Umbilical cord (tissue), 1 donor: ENCODE measurements at regions not wholly inside any gene's neighbourhood (a gene's known extent, or its start where the extent isn't known, plus 50 kb on each side); places are given as distances from the start of the nearest gene placed in this dataset.
"Not testable (repeated sequence)": the region's sequence is repeated elsewhere in the genome, so short reads cannot be mapped to it uniquely, and the experiment has no call there.

Source experiments
- DNase-seq: peaks from one replicate; pipeline ENCODE4 v3.0.0-alpha.2; 2015; ENCODE audit warnings: low spot score

DNA sequence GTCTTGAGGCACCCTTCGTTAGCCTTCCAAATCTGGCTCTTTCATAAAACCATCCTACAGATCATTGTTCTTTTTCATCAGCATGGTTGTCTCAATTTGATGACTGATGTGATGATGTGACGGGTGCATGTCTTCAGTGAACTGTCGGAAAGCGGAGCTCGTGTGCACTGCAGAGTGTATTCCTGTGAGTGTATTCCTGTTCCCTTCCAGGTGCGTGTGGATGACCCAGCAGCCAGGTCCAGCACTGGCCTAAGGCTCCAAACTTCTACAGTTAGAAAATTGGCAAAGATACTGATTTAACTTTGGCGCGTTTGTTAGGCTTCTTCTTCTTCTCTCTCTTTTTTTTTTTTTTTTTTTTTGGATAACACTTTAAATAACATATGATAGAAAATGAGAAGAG is 314.8 kb upstream of the SPATA31A3 start:
- DNase-seq, result not testable (repeated sequence)

DNA sequence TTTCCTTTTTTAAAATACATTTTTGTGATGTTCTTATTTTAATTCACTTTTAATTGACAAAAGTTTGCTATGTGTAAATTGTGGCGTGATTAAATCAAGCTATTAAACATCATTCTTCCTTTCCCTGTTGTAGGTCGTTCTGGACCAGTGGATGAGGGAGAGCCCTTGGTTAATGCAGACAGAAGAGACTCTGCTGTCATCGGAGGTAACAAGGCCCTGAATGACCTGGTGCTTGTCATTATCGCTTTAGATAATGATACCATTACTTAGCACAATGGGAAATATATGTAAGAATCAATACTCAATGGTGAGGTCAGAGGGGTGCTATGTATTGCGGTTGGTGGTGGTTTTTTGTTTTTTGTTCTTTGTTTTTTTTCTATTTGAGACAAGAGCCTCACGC is 296.4 kb upstream of the SPATA31A3 start:
- DNase-seq, result not testable (repeated sequence)

DNA sequence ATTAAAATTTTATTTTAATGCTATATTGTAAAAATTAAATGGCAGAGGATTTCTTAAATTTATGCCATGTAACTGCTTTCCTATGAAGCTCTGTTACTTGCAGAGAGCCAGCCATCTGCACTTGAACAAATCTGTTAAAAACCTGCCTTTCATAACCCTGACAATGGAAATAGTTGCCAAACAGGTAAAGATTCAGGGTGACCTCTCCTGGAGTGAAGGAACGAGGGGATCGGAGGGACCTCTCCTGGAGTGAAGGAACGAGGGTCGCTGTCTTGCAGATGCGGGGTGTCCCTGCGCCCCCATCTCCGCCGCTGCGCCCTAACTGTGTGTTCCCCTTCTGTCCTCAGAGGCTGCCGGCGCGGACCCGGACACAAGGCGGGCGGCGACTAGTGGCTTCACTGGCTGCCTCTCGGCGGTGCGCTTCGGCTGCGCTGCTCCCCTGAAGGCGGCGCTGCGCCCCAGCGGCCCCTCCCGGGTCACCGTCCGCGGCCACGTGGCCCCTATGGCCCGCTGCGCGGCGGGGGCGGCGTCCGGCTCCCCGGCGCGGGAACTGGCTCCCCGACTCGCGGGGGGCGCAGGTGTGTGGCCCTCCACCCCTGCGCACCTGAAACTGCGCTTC is 295.9 kb upstream of the SPATA31A3 start:
- DNase-seq, result not testable (repeated sequence)

DNA sequence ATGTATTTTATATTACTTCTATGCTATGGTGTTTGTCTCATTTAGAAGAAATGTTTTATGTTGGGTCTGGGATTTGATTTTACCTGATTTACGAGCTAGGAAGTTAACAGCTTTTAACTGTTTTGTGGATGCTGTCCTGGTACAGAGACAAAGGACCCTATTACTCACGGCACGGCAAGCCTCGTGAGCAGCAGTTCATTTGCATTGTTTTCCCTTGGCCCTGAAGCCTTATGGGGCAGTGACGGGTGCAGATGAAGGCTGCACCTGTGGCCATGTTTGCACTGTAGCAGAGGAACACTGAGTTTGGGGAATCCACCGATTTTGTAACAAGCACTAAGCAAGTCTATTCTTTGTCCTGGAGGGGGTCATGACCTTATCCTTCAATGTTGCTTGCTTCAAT is 291.9 kb upstream of the SPATA31A3 start:
- not testable (repeated sequence) for DNase-seq

DNA sequence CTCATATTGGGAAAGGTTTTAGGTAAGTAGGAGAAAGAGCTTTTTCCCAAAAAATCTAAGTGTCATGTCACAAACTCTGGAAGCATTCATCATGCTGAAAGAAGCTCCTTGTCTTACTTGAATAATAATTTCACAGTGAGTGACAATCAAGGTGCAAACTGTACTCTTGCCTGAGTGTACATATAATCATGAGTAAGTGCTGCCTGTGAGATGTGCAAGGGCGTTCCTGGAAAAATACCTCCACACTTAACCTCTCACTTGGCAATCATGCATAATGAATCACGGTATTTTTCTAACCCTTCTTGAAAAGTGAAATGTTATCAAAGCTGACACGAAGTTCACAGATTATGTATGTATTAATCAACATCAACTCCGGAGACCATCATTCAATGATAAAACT is 289.2 kb upstream of the SPATA31A3 start:
- DNase-seq, result not testable (repeated sequence)

DNA sequence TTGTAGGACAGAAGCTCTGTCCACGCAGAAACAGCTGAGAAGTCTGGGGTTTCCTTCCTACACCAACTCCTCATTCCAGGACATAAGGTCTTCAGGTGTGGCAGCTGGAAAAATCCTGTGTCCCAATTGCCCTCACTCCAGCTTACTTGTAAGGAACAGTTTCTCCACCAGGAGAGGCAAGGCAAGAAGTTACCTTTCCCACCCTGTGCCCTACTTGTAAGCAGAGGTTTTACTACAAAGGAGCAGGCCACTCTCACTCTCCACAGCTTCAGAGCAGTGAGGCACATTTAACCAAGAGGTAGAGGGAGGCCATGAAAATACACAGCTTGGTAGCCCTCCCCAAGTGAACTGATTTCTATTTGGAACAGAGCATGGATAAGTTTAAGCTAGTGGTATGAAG is 277.3 kb upstream of the SPATA31A3 start:
- not testable (repeated sequence) for DNase-seq

DNA sequence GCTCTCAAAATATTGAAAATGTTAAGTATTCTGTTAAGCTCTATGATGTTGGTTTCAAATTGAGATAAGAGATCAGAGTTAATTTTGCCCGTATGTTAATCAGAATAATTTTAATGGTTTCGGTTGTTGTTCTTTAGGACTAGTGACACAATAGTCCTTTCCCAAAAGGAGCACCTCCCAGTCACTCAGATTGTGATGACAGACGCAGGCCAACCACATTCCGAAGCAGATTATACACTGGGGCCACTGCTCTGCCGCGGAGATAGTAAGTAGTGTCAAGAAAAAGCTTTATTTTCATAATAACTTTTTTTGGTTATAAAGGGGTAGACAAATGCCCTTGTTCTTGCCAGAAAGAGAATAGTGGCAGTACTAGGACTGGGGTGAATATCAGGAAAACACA is 265.5 kb upstream of the SPATA31A3 start:
- DNase-seq, result not testable (repeated sequence)

DNA sequence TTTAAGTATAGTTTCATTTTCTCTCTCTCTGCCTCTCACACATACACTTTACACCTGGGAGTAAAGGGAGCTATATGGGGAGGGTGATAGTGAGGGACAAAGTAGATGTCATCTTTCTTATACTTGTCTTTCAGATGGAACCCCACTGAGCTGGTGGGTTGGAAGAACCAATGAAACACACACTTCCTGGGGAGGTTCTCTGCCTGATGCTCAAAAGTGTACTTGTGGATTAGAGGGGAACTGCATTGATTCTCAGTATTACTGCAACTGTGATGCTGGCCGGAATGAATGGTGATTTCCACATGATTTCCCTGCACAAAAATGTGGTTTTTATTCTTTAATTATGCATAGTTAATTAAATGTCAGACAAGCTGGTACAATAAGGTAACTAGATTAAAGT is 256.6 kb upstream of the SPATA31A3 start:
- DNase-seq, result not testable (repeated sequence)

DNA sequence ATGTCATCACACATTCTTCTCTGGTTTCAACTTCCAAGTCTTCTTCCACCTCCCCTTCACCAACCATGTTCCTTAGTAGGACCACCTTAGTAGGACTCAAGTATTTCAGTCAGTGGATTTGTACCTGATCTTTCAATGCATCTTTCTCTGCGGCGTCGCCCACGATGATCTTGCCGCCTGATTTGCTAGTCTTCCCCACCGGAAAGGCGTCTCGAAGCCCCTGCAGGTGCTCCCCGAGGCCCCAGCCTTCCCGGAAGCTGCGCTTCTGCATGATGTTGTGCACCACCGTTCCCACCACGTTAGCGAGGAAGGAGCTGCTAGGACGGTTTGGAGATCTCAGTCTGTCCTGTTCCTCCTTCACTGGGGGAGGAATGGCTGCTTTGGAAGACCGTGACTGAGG is 219.7 kb upstream of the SPATA31A3 start:
- not testable (repeated sequence) for DNase-seq

DNA sequence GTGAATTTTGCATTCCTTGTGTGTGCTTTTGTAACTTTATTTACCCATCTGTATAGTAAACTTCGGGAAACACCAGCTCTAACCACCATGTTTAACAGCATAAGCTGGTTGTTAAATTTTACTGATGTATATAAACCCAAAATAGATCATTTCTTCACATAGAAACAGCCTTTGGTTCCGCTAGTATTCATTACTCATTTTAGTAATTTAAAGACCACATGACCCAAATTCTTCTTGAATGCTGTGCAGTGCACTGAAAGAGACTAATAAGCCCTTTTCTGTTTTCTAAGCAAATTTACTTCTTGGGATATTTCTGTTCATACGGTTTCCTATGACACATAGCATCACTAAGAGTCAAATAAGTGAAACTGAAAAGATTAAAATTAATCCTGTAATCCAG is 218.5 kb upstream of the SPATA31A3 start:
- DNase-seq, result not testable (repeated sequence)

DNA sequence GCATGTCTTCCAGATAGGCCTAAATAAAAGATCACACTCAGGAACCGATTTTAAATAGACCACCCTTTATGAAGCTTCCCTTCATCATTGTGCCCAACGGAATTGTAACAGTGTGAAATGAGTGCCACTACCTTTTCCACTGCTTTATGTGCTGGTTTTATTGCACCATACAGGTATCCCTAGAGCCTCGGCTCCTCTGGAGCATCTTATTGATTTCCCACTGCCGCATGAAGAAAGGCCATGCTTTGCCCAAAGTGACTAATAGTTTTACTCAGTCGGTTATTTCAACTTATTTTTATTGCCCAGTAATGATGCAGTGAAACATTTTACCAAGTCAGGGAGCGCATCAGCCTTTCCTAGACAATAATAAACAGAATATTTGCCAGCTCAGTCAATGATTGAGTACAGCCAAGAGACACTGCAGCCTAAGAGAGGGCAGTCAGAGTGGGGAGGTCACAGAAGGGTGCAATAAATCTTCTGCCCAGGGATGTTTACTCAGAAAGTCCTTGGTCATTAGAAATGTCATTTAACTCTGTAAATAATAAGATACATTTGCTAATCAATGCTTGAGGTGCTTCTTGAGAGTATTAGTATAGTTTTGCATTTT is 216.6 kb upstream of the SPATA31A3 start:
- DNase-seq, result not testable (repeated sequence)

DNA sequence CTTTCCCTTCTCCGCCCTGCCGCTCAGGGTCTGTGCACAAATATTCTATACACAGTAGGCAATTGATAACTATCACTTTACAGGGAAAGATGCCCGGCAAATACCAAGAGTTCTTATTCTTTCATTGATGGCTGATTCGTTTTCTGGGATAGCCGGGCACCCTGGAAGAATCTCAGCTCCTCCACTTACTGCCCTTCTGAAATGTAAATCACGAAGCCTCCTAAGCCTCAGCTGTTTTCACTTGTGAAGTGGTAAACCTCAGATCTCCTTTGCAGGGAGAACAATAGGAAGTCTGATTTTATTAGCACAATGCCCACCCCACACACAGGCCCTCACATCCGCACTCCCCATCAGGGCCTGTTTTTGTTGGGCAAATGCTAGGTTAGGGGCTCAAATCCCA is 203.8 kb upstream of the SPATA31A3 start:
- not testable (repeated sequence) for DNase-seq

DNA sequence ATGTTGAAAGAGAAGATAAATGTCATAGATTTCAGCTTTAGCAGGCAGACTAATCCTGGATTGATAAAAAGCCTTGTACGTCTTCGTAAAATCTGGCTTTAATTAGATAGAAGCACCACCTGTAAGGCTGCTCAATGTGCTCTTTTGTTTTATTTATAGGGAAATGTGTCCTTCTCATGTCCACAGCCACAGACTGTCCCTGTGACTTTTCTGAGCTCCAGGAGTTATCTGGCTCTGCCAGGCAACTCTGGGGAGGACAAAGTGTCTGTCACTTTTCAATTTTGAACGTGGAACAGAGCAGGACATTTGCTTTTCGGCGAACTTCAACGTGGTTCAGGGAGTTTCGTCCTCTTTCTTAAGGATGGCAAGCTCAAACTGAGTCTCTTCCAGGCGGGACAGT is 203.0 kb upstream of the SPATA31A3 start:
- DNase-seq, result not testable (repeated sequence)

DNA sequence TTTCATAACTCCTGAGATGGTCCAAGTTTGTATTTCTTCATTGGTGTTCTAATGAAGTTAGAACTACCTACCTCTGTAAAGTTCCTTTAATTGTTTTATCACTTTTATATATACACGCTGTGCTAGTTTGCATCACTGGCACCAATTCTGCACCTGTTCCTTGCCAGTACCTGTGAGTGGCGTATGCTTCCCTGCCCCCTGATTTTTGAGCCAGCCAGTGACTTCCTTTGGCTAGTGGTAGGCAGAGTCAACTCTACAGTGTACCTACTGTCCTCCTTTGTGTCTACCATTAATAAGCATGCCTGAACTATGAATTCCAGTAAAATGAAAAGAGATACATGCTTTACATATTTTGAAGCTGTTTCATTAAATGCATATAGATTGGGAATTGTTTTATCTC is 186.8 kb upstream of the SPATA31A3 start:
- not testable (repeated sequence) for DNase-seq

DNA sequence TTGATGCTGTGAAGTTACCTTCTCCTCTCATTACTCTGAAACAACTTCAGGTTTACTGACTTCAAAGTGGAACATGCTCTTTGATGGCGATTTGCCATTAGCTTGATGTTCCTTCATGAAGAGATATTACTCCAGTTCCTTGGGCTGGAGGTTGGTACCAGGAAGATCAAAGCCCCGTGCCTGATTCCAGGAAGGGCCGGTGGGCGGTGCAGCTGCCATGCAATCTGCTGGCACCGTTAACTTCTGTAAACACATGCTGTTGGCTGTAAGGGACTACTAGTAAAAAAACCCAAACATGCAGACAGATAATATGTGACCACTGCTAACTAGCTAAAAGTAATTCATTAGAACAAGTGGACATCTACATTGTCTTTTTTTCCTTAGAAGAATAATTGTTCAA is 182.8 kb upstream of the SPATA31A3 start:
- not testable (repeated sequence) for DNase-seq

DNA sequence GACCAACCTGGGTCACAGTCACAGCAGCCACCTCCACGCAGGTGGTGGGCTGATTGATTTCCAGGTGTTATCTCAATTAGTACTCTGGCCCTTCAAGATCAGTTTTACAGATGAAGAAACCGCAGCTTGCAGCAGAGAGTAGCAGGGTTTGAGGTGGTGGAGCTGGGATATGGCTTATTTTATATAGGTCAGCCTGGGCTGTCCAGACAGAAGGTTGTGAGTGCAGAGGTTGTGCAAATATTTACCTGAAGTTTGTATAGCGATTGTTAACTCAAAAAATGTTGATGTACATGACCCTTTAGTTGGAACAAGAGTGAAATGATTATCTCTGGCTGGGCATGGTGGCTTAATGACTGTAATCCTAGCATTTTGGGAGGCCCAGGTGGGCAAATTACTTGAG is 179.4 kb upstream of the SPATA31A3 start:
- DNase-seq, result not testable (repeated sequence)

DNA sequence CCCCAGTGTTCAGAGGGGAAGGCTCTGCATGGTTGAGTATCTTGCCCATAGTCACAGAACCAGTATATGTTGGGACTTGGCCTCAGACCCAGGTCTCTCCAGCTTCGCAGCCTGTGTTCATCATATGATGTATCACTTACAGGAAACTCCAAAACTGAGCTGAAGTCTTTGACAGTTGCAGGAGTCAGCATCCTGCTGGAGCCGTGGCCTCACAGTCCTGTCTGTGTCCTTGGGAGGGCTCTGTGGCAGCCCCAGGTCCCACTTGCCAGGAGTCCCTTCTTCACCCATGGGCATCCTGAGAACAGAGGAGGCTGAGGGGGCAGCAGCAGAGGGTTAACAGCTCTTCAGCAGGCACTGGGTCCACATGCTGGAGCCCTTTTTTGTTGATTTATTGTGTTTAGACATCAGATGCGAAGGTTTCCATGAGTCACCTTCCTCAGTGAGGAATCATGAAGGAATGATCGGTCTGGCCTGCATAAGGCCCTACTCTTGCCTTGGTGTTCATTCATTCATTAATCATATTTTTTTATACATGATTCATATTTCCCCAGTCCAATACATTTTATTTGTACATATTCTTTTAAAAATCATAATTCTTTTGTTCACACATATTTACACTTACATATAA is 176.3 kb upstream of the SPATA31A3 start:
- DNase-seq, result not testable (repeated sequence)

DNA sequence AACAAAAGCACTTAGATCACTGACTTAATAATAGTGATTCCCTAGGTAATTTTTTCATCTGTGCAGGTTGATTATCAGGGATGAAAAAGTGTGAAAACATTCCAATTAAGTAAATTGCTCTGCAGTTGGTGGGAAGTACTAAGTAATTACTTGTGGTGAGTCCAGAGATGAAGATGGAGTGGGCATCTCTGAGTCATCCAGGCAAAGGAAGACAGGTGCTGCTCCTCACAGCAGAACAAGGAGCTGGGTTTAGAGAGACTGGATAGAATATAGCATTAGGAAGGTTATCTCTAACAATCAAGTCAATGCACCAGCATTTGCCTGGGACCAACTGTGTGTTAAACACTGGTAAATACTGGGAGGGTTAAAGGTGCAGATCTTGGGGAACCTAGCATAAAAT is 174.0 kb upstream of the SPATA31A3 start:
- DNase-seq, result not testable (repeated sequence)

DNA sequence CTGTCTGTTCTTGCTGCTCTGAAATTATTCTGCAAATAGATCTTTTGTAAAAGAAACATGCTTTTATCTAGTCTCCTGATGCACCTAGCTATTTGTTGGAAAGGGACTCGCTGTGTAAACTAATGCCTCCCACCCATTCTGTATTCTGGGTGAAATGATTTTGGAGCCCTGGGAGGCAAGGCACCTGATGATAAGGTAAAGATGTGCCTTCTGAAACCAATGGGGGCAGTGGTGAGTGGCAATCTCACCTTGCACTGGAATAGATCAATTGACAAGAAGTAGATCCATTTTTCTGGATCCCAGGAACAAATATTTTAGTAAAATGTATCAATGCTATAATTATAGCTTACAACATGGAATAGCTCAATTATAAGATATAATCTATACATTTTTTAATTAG is 170.5 kb upstream of the SPATA31A3 start:
- not testable (repeated sequence) for DNase-seq

DNA sequence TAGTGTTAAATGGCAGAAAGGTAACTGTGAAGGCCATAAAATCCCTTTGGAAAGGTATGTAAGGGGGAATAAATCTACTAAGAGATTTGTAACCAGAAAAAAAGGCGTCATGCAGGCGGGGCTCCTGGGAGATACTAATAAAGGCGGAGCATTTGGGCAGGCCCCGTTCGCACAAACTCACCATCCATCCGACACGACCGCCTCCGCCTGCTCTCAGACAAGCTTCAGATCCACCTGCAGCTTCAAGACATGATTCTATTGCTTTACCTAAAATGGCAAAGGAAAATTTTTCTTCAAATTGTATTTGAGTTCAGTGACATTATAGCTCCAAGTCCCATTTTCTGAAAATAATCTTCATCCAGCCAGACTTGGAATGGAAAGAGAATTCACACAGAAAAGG is 162.9 kb upstream of the SPATA31A3 start:
- not testable (repeated sequence) for DNase-seq

DNA sequence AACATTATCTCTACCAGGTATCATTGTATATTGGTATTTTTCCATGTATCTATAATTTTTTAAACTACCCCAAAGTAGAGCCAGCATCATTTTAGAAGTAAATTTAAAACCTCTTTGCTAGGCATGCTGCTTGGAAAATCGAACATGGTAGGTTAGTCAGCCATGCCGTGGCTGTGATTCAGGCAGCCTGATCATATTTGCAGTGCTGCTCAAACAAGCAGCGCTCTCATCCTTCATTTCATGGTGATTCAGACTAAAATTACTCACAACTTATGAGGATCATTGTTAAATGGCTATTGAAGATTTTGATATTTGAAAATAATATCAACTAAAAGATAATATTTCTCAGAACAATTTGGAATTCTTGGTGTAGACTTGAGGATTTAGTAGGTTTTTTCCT is 161.2 kb upstream of the SPATA31A3 start:
- DNase-seq, result not testable (repeated sequence)

DNA sequence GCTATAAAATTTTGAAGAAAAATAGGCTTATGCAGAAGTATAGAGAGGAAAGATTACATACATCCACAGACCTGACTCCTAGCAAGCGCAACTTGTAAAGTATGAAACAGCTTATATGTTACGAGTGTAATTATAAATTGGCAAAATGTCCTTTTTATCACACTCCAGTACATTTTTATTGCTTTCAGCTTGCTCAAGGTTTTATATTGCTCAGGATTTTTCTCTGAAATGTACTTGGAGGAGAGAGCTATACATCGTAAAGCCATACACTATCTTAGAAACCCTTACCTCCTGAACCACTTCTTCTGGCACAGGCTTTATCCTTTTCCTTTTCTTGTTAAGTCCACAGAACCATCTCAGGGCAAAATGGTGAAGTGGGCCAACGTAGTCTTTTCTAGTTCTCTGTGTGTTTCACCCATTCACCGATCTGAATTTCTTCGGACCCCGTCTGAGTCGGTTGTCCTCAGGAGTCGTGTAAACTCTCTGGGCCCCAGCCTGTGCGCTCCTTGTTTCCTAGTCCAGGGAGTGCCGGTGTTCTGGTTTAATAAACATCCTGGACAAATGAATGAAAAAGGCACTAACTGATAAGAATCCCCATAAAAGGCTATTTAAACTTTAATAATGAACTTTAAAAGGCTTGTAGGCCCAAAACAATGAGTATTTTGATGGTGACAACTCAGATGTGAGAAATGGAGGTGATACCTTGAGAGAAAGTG is 150.2 kb upstream of the SPATA31A3 start:
- DNase-seq, result not testable (repeated sequence)
